ENCODE measurements at regions not wholly inside any gene's neighbourhood (a gene's known extent, or its start where the extent isn't known, plus 50 kb on each side); places are given as distances from the start of the nearest gene placed in this dataset.

DNA sequence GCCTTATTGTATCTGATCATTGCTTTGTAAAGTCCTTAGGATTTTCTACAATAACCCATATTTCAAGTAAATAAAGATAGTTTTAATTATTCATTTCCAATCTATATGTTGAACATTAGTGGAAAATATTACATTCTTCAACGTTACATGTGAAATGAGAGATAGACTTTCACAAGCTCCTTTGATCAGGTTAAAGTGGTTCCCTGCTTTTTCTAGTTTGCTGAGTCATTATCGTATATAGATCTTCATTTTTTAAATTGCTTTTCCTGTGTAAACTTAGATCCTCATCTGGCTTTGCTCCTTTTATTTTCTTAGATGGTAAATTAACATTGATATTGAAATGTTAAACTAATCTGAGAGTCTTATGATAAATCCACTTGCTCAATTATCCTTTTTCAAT, 599.0 kb downstream of the TRAM1L1 start:
- in situ Hi-C loops (cut with HindIII; ENCODE audit: low pct_ligation_motif_present, low sequenced_read_pairs): no loop called here

DNA sequence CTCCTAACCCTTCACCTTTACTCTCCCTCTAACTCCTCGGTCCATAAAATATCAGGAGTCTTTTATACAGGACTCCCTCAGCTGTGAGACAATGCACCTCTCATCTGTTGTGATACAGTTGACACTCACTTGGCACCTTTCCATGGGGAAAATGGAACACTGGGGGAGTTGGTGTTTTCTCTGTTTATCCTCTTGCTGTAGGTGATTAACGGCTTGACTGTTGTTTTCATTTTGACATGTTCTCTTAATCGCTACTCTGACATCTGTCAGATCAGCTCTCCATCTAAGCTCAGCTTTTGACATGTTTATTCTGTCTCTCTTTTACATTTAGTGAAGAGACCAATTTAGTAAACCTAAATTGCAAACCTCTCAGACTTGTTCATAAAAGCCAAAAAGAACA, 604.8 kb downstream of the TRAM1L1 start:
- H3K27ac ChIP-seq: no peak overlapping the region
- TF ChIP-seq, protein P1, sequence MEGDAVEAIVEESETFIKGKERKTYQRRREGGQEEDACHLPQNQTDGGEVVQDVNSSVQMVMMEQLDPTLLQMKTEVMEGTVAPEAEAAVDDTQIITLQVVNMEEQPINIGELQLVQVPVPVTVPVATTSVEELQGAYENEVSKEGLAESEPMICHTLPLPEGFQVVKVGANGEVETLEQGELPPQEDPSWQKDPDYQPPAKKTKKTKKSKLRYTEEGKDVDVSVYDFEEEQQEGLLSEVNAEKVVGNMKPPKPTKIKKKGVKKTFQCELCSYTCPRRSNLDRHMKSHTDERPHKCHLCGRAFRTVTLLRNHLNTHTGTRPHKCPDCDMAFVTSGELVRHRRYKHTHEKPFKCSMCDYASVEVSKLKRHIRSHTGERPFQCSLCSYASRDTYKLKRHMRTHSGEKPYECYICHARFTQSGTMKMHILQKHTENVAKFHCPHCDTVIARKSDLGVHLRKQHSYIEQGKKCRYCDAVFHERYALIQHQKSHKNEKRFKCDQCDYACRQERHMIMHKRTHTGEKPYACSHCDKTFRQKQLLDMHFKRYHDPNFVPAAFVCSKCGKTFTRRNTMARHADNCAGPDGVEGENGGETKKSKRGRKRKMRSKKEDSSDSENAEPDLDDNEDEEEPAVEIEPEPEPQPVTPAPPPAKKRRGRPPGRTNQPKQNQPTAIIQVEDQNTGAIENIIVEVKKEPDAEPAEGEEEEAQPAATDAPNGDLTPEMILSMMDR (IDR thresholded peaks at IDR 0.05; ENCODE audit: low read depth, low read length, missing control alignments): no peak
- H3K4me3 ChIP-seq (ENCODE audit: low read depth, low read length): no peak overlapping the region
- no peak for DNase-seq
- in situ Hi-C loops (cut with HindIII; ENCODE audit: low pct_ligation_motif_present, low sequenced_read_pairs): no loop called here
- no peaks in the 10 kb centered on the region for H3K36me3 ChIP-seq (replicated peaks)
- no peaks in the 10 kb centered on the region for H3K27me3 ChIP-seq (replicated peaks)

More for the DNA sequence above, 599.0 kb downstream of the TRAM1L1 start:
- H3K4me3 ChIP-seq (ENCODE audit: low read depth, low read length): no peak overlapping the region
- TF ChIP-seq, protein P1 (IDR thresholded peaks at IDR 0.05; ENCODE audit: low read depth, low read length, missing control alignments): no peak
- H3K27me3 ChIP-seq (replicated peaks): no peaks in the 10 kb centered on the region
- no peaks in the 10 kb centered on the region for H3K36me3 ChIP-seq (replicated peaks)
- no peak overlapping the region for H3K27ac ChIP-seq
- no peak for DNase-seq

DNA sequence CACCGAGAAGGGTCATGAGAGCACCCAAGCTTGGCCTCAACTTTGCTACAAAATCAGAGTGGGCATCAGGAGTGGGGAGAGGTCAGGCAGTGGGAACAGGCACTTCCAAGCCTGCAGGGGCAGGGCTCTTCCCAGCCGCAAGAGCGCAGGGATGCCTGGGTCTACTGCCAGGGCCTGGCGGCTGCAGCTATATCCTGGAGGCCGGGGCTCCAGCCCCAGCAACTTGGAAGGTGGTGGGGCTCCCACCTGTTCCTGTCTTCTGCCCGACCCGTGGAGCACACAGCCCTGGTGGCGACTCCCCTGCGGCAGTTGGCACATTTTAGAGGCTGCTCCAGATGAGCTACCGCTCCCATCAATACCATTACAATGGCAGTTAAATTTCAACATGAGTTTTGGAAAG, 607.0 kb downstream of the TRAM1L1 start:
- H3K27ac ChIP-seq: no peak overlapping the region
- no peaks in the 10 kb centered on the region for H3K27me3 ChIP-seq (replicated peaks)
- in situ Hi-C loops (cut with HindIII; ENCODE audit: low pct_ligation_motif_present, low sequenced_read_pairs): no loop called here
- H3K4me3 ChIP-seq (ENCODE audit: low read depth, low read length): no peak overlapping the region
- no peaks in the 10 kb centered on the region for H3K36me3 ChIP-seq (replicated peaks)
- no peak for DNase-seq
- TF ChIP-seq, protein P1 (IDR thresholded peaks at IDR 0.05; ENCODE audit: low read depth, low read length, missing control alignments): no peak

DNA sequence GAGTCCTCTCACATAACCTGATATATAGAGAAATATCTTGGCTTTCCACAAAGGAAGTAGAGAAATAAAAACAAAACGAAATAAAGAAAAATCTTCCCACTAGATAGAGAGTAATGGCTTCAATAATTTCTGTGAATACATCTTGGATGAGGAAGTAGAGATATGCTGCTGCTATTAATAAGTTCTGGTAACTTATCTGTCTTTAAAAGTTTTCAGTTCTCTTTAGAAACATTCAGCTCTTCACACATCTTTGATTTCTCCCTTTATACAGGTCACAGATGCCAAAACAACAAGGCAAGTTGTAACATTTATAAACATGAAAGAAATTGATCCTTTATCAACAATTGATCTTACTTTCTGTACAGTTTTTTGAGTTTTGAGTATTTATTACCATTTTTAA, 615.8 kb downstream of the TRAM1L1 start:
- in situ Hi-C loops (cut with HindIII; ENCODE audit: low pct_ligation_motif_present, low sequenced_read_pairs): no loop called here
- TF ChIP-seq, protein P1 (IDR thresholded peaks at IDR 0.05; ENCODE audit: low read depth, low read length, missing control alignments): no peak
- no peak for DNase-seq
- Histone ChIP-seq H3K36me3 (replicated peaks) (no peaks in the 10 kb centered on the region), H3K4me3 (ENCODE audit: low read depth, low read length) (no peak overlapping the region), H3K27ac (no peak overlapping the region), H3K27me3 (replicated peaks) (no peaks in the 10 kb centered on the region)

DNA sequence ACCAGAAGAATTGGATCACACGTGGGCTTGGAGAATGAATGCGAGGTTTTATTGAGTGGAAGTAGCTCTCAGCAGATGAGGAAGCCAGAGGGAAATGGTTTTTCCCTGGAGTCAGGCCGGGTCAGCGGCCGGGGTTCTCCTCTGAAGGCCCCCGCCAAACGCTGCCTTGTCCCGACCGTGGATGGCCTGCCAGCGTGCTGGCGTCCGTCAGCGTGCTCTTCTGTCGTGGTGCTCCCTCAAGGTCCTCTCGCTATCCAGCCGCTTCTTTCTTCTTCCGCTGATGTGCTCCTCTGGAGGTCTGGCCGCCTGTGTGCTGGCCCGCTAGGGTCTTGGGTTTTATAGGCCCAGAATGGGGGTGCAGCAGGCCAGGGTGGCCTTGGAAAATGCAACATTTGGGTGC, 632.2 kb downstream of the TRAM1L1 start:
- DNase-seq: no peak
- in situ Hi-C loops (cut with HindIII; ENCODE audit: low pct_ligation_motif_present, low sequenced_read_pairs): no loop called here
- Histone ChIP-seq H3K27me3 (replicated peaks) (no peaks in the 10 kb centered on the region), H3K4me3 (ENCODE audit: low read depth, low read length) (no peak overlapping the region), H3K27ac (no peak overlapping the region), H3K36me3 (replicated peaks) (no peaks in the 10 kb centered on the region)
- TF ChIP-seq, protein P1 (IDR thresholded peaks at IDR 0.05; ENCODE audit: low read depth, low read length, missing control alignments): no peak

DNA sequence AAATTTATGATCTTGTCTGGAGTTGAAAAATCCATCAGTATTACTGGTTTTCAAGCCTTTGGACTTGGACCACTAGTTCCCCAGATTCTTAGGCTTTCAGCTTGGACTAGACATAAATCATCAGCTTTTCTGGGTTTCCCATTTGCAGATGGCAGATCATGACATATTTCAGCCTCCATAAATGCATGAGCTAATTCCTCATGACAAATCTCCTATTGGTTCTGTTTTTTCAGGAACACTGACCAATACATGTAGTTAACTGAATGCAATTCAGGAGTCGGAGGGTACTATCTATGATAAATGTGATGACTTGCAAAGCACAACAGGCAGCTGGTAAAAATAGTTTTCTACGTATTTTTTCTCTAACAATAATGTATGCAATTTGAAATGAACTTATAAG, 635.6 kb downstream of the TRAM1L1 start:
- TF ChIP-seq, protein P1 (IDR thresholded peaks at IDR 0.05; ENCODE audit: low read depth, low read length, missing control alignments): no peak
- no peak overlapping the region for H3K27ac ChIP-seq

More for the DNA sequence above, 635.6 kb downstream of the TRAM1L1 start:
- no peak for DNase-seq
- no peaks in the 10 kb centered on the region for H3K36me3 ChIP-seq (replicated peaks)
- H3K4me3 ChIP-seq (ENCODE audit: low read depth, low read length): no peak overlapping the region
- in situ Hi-C loops (cut with HindIII; ENCODE audit: low pct_ligation_motif_present, low sequenced_read_pairs): no loop called here
- H3K27me3 ChIP-seq (replicated peaks): no peaks in the 10 kb centered on the region

Data from brain microvascular endothelial cell (primary cell).